H1 (cell line): ENCODE measurements at regions not wholly inside any gene's neighbourhood (a gene's known extent, or its start where the extent isn't known, plus 50 kb on each side); places are given as distances from the start of the nearest gene placed in this dataset.

ENCODE experiments used
- CTCF ChIA-PET: fragments of 300-600 bp; sonication (Branson Sonifier 250); formaldehyde crosslinking; loops from one replicate; lab custom pipeline; 2021; ENCODE audit not compliant: partially characterized antibody; lab: Charles Lee
- POLR2A ChIA-PET: fragments of 300-600 bp; sonication (Branson Sonifier 250); formaldehyde crosslinking; loops from one replicate; lab custom pipeline; 2021; ENCODE audit warnings: inconsistent platforms; ENCODE audit not compliant: partially characterized antibody; lab: Charles Lee
- DNase-seq, 2 experiments: peaks; one replicate each; pipeline versions ENCODE4 v3.0.0 to v3.0.0-alpha.2; 2010 to 2022; ENCODE audit warnings: low spot score in 2 of 2, low read depth in 1 of 2, mixed read lengths in 1 of 2
- FAIRE-seq: peaks from 2 replicates; lab custom pipeline; 2011; peaks lifted over from hg19 to GRCh38; lab: Jason Lieb, UNC
- H2AFZ ChIP-seq: 2 replicates; pipeline ENCODE4 v1.8.1; 2012; ENCODE audit warnings: low read length, inconsistent platforms
- H2AK5ac ChIP-seq: 2 replicates; pipeline ENCODE4 v1.6.1; 2013; ENCODE audit warnings: low read depth, low read length
- H2BK120ac ChIP-seq: replicated peaks from 2 replicates; pipeline ENCODE3; 2013; ENCODE audit warnings: low read depth, low read length, inconsistent platforms
- H2BK12ac ChIP-seq: 2 replicates; pipeline ENCODE4 v1.6.1; 2013; ENCODE audit warnings: low read depth, low read length
- H2BK15ac ChIP-seq: 2 replicates; pipeline ENCODE4 v1.6.1; 2013; ENCODE audit warnings: low read length
- H2BK20ac ChIP-seq: 2 replicates; pipeline ENCODE4 v1.6.1; 2013; ENCODE audit warnings: low read length
- H2BK5ac ChIP-seq: 2 replicates; pipeline ENCODE4 v1.6.1; 2013; ENCODE audit warnings: low read depth, low read length
- H3K14ac ChIP-seq: 2 replicates; pipeline ENCODE4 v1.6.1; 2013; ENCODE audit warnings: inconsistent platforms; ENCODE audit not compliant: insufficient read length
- H3K18ac ChIP-seq: 2 replicates; pipeline ENCODE4 v1.6.1; 2013; ENCODE audit warnings: low read length; ENCODE audit errors: extremely low read depth
- H3K23ac ChIP-seq: 2 replicates; pipeline ENCODE4 v1.6.1; 2013; ENCODE audit warnings: inconsistent platforms; ENCODE audit not compliant: insufficient read length
- H3K23me2 ChIP-seq: 2 replicates; pipeline ENCODE4 v1.6.1; 2013; ENCODE audit warnings: low read depth, low read length
- H3K27ac ChIP-seq: 2 replicates; pipeline ENCODE4 v1.6.1; 2011; ENCODE audit warnings: low read depth, low read length, inconsistent platforms
- H3K27me3 ChIP-seq, 4 experiments: replicated peaks in 1 of 4; 1 replicate in 1 of 4; 2 replicates in 3 of 4; pipeline versions ENCODE4 v1.6.1 to v1.8.1; 2011 to 2013; ENCODE audit warnings: low read length in 3 of 4, mild to moderate bottlenecking in 3 of 4, inconsistent platforms in 2 of 4, mixed read lengths in 2 of 4, moderate library complexity in 1 of 4; ENCODE audit not compliant: control insufficient read depth in 3 of 4, insufficient read depth in 3 of 4; ENCODE audit errors: extremely low read depth in 1 of 4
- H3K36me3 ChIP-seq, 4 experiments: 2 replicates each; pipeline versions ENCODE4 v1.6.1 to v1.8.1; 2011 to 2013; ENCODE audit warnings: mild to moderate bottlenecking in 4 of 4, low read length in 3 of 4, moderate library complexity in 2 of 4, control low read depth in 1 of 4, inconsistent platforms in 1 of 4; ENCODE audit not compliant: insufficient read depth in 4 of 4, control insufficient read depth in 2 of 4
- H3K4ac ChIP-seq: replicated peaks from 2 replicates; pipeline ENCODE3; 2013; ENCODE audit warnings: low read length, low read depth, mixed read lengths, inconsistent platforms; ENCODE audit not compliant: insufficient read length
- H3K4me1 ChIP-seq, 4 experiments: replicated peaks in 1 of 4; 1 replicate in 1 of 4; 2 replicates in 3 of 4; pipeline versions ENCODE4 v1.6.1 to v1.8.1; 2011 to 2013; ENCODE audit warnings: low read length in 3 of 4, inconsistent platforms in 2 of 4, mixed read lengths in 1 of 4; ENCODE audit not compliant: insufficient read depth in 4 of 4, control insufficient read depth in 3 of 4
- H3K4me2 ChIP-seq, 2 experiments: 2 replicates each; pipeline versions ENCODE4 v1.6.1 to v1.8.1; 2011 to 2013; ENCODE audit warnings: low read depth in 2 of 2, low read length in 2 of 2, control low read depth in 1 of 2, inconsistent platforms in 1 of 2, mild to moderate bottlenecking in 1 of 2; ENCODE audit not compliant: insufficient read depth in 1 of 2
- H3K4me3 ChIP-seq, 4 experiments: fragments of 200-600, 300-600 bp in 1 of 4; sonication (generic), shearing (Covaris generic), sonication (Bioruptor Twin) in 1 of 4; 2 replicates each; pipeline versions ENCODE4 v1.5.1 to v1.8.1; 2011 to 2016; ENCODE audit warnings: low read length in 4 of 4, low read depth in 3 of 4, control low read depth in 2 of 4, inconsistent platforms in 2 of 4, mild to moderate bottlenecking in 2 of 4, mixed read lengths in 1 of 4, moderate library complexity in 1 of 4; ENCODE audit not compliant: insufficient read depth in 2 of 4; ENCODE audit errors: extremely low read depth in 1 of 4
- H3K56ac ChIP-seq: replicated peaks from 2 replicates; pipeline ENCODE3; 2013; ENCODE audit warnings: low read depth, mild to moderate bottlenecking, mixed read lengths, low read length, inconsistent platforms; ENCODE audit not compliant: insufficient read length
- H3K79me1 ChIP-seq: 2 replicates; pipeline ENCODE4 v1.6.1; 2013; ENCODE audit warnings: low read depth, low read length, control low read depth
- H3K79me2 ChIP-seq, 2 experiments: 2 replicates each; pipeline versions ENCODE4 v1.6.1 to v1.8.1; 2012 to 2013; ENCODE audit warnings: low read length in 2 of 2, mild to moderate bottlenecking in 2 of 2, inconsistent platforms in 1 of 2; ENCODE audit not compliant: insufficient read depth in 2 of 2, control insufficient read depth in 1 of 2
- H3K9ac ChIP-seq, 4 experiments: replicated peaks in 1 of 4; 1 replicate in 1 of 4; 2 replicates in 3 of 4; pipeline versions ENCODE4 v1.6.1 to v1.8.1; 2011 to 2013; ENCODE audit warnings: low read depth in 3 of 4, low read length in 3 of 4, control low read depth in 2 of 4, mild to moderate bottlenecking in 2 of 4, moderate library complexity in 2 of 4, inconsistent platforms in 1 of 4; ENCODE audit errors: extremely low read depth in 1 of 4
- H3K9me3 ChIP-seq, 2 experiments: 2 replicates each; pipeline versions ENCODE4 v1.6.1 to v1.8.1; 2012 to 2013; ENCODE audit warnings: mild to moderate bottlenecking in 2 of 2, moderate library complexity in 2 of 2, control low read depth in 1 of 2, inconsistent platforms in 1 of 2, low read depth in 1 of 2, low read length in 1 of 2, mixed read lengths in 1 of 2; ENCODE audit not compliant: insufficient read depth in 2 of 2
- H4K20me1 ChIP-seq, 2 experiments: replicated peaks in 1 of 2; 2 replicates each; pipeline versions ENCODE3 to v1.8.1; 2011 to 2013; ENCODE audit warnings: inconsistent platforms in 2 of 2, low read length in 2 of 2, mild to moderate bottlenecking in 1 of 2; ENCODE audit not compliant: insufficient read depth in 2 of 2, control insufficient read depth in 1 of 2
- H4K5ac ChIP-seq: 2 replicates; pipeline ENCODE4 v1.6.1; 2013; ENCODE audit warnings: low read length, low read depth, mixed read lengths, inconsistent platforms; ENCODE audit not compliant: insufficient read length
- H4K8ac ChIP-seq: 2 replicates; pipeline ENCODE4 v1.8.0; 2013; ENCODE audit warnings: mild to moderate bottlenecking, moderate library complexity, low read length, inconsistent platforms; ENCODE audit not compliant: insufficient read depth; ENCODE audit errors: extremely low read depth
- H4K91ac ChIP-seq: replicated peaks from 2 replicates; pipeline ENCODE3; 2013; ENCODE audit warnings: low read length, mixed read lengths, inconsistent platforms; ENCODE audit not compliant: insufficient read length
- JUN ChIP-seq: IDR thresholded peaks from 2 replicates; pipeline ENCODE4 v1.6.1; 2011; ENCODE audit warnings: low read depth, mild to moderate bottlenecking, improper control_type of control experiment, low read length
- WGBS, 2 experiments: shearing (Covaris generic) in 1 of 2; methylation state at CpG; one replicate each; pipeline versions ENCODE4 v1.1.6 to v1.1.7; 2013 to 2015; ENCODE audit warnings: low lambda C conversion rate in 2 of 2, mixed read lengths in 2 of 2, inconsistent platforms in 1 of 2, low coverage in 1 of 2, missing lambda C conversion rate in 1 of 2; ENCODE audit not compliant: insufficient replicate concordance in 2 of 2, insufficient coverage in 1 of 2, insufficient read length in 1 of 2; ENCODE audit errors: extremely low coverage in 1 of 2, missing lambda C conversion rate in 1 of 2; 5-methylcytosine and 5-hydroxymethylcytosine counted together

DNA sequence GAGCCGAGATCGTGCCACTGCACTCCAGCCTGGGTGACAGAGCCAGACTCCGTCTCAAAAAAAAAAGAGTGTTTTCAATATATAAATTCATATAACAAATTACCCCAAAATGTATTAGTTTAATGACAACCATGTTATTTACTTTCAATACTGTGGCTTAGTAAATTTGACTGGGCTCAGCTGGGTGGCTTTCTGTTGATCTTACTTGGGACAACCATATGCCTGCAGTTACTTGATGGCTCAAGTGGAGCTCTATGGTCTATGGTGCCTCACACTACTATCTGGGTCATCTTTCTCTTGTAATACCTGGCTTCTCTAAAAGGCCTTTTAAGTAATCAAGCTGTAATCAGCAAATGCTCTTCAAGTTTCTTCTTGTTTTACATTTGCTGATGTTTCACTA is 341.5 kb upstream of the SPHKAP start:
- H3K14ac ChIP-seq: no peak overlapping the region
- no peaks in the 10 kb centered on the region for H4K20me1 ChIP-seq
- H3K79me2 ChIP-seq: no peaks in the 10 kb centered on the region
- H3K4me3 ChIP-seq: no peak overlapping the region
- peaks cover 4 to 10% of the 10 kb centered on the region in 2 experiments; a peak in 2 of 4 replicates for H3K9me3 ChIP-seq
- no peak overlapping the region for H3K18ac ChIP-seq
- H3K4me1 ChIP-seq: peaks cover 0 to 6% (median 2%) of the 10 kb centered on the region in 4 experiments; a peak in 2 of 7 replicates
- no peak overlapping the region for H3K4ac ChIP-seq
- ChIA-PET CTCF (no interaction called here), POLR2A (no interaction called here)
- H3K23me2 ChIP-seq: no peaks in the 10 kb centered on the region
- no peak overlapping the region for H2AK5ac ChIP-seq
- H2BK20ac ChIP-seq: no peak overlapping the region
- no peak overlapping the region for H3K27ac ChIP-seq
- no peak overlapping the region for H2BK12ac ChIP-seq
- no peaks in the 10 kb centered on the region for H3K79me1 ChIP-seq
- no peak overlapping the region for H2BK5ac ChIP-seq
- no peaks in the 10 kb centered on the region for H3K36me3 ChIP-seq
- TF ChIP-seq JUN: no peak
- WGBS, 2 experiments: 97% methylated on average over 3 of the region's 3 CpGs; no CpG with 5 or more reads in 1 of the 2 experiments
- no peak overlapping the region for H2BK15ac ChIP-seq
- no peak overlapping the region for H3K56ac ChIP-seq
- no peak overlapping the region for H2AFZ ChIP-seq
- no peak overlapping the region for H4K91ac ChIP-seq
- DNase-seq (no peak), FAIRE-seq (no peak)
- no peaks in the 10 kb centered on the region for H3K27me3 ChIP-seq
- H3K4me2 ChIP-seq: no peak overlapping the region
- H3K23ac ChIP-seq: no peak overlapping the region
- no peak overlapping the region for H4K8ac ChIP-seq
- no peak overlapping the region for H3K9ac ChIP-seq
- no peak overlapping the region for H4K5ac ChIP-seq
- no peak overlapping the region for H2BK120ac ChIP-seq
